ACHN (cell line): ENCODE measurements at regions not wholly inside any gene's neighbourhood (a gene's known extent, or its start where the extent isn't known, plus 50 kb on each side); places are given as distances from the start of the nearest gene placed in this dataset.
A peak's percentile ranks its signal among the peaks of the same experiment; 100 is the strongest.
"Not testable (repeated sequence)": the region's sequence is repeated elsewhere in the genome, so short reads cannot be mapped to it uniquely, and the experiment has no call there.

Experiments
- DNase-seq: peaks from one replicate; pipeline ENCODE4 v3.0.0-alpha.2; 2015
- in situ Hi-C: cut with HindIII; loops from 2 replicates; pipeline ENCODE4 v1.10.0; 2017; ENCODE audit warnings: low sequenced_read_pairs, low pct_ligation_motif_present, low pct_unique_long_range_greater_than_20kb

DNA sequence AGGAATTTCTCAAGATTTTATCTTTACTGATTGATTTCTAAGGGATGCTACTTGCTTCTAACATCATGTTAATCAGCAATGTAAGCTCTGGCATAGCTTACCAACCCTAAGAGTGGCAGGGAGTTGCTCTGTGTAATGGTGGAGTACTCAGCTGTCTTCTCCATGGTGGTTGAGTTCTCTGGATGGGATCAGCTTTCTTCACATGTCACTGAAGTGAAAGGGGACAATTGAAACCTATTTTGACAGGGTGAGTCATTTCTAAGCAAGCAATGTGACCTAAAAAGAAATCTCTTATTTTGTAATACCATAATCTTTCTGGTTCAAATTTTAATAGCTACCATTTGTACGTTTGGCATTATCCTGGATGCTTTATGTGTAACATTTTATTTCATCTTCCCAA lies 430.4 kb downstream of the GJA1 start:
- in situ Hi-C loops, result no loop called here
- DNase-seq, result no peak

- in situ Hi-C loops, result no loop called here
- no peak for DNase-seq
Observed at GRCh38 chr6:121867095-121867494, 431.6 kb downstream of the GJA1 start.

- in situ Hi-C loops, result no loop called here
- no peak for DNase-seq
Observed at GRCh38 chr6:121868206-121868605, 432.8 kb downstream of the GJA1 start.

DNA sequence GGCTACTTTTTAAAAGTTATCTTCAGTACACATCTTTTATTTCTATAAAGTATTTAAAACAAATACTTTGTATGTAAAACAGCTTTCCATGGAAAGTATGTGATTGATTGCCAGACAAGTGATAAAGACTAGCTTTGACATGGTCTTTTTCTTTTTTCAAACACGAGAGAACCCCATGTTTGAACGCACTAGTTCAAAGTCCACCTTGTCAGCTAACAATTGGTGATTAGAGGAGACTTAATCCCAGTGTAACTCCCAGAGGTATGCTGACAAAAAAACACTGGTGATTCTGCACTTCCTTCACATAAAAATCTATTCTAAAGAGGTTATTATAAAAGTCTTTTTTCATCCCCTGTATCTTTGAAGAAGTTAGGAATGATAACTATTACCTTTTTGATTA lies 438.1 kb downstream of the GJA1 start:
- in situ Hi-C loops, result no loop called here

DNA sequence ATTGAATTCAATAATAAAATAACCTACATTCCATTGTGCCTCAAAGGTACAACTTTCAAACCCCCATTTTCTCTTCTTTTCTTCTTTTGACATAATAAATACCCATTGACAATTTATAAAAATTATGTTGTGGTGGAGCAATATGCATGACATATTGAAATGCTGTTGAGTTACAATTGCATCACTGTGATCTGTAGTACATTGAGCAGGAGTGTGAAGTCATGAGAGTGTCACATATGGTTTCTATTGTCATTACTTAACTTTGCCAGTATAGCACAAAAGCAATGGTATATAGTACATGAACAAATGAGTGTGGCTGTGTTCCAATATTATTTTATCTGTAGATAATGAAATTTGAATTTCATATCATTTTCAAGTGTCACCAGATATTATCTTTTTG lies 441.3 kb downstream of the GJA1 start:
- in situ Hi-C loops, result no loop called here
- DNase-seq, result no peak

More for the DNA sequence above, 438.1 kb downstream of the GJA1 start:
- DNase-seq, result no peak

- in situ Hi-C loops, result no loop called here
- DNase-seq, result no peak
Observed at GRCh38 chr6:121879149-121879548, 443.7 kb downstream of the GJA1 start.

- in situ Hi-C loops, result no loop called here
- no peak for DNase-seq
Observed at GRCh38 chr6:121880831-121881230, 445.4 kb downstream of the GJA1 start.

GRCh38 chr6:121881974-121882667 lies 446.7 kb downstream of the GJA1 start:
- in situ Hi-C loops, result no loop called here
- DNase-seq, result peak; percentile 68

GRCh38 chr6:121884091-121884490 lies 448.6 kb downstream of the GJA1 start:
- no peak for DNase-seq
- in situ Hi-C loops, result no loop called here

DNA sequence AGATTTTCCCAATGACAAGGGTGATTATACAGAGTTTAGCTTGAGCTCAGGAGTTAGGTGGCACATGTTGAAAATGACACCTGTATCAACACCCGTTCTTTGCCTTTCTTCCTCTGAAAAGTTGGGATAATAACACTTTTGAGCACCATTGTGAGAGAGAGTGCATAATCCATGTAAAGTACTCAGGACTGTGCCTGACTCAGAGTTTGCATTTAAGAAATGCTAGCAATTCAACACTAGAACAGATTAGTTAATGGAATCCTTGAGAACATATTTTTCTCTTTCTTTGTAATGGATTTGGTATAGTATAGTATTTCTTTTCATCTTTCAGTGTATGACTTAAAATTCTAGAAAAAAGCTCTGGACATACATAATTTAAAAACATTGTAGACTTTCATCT lies 449.2 kb downstream of the GJA1 start:
- in situ Hi-C loops, result no loop called here
- DNase-seq, result no peak

DNA sequence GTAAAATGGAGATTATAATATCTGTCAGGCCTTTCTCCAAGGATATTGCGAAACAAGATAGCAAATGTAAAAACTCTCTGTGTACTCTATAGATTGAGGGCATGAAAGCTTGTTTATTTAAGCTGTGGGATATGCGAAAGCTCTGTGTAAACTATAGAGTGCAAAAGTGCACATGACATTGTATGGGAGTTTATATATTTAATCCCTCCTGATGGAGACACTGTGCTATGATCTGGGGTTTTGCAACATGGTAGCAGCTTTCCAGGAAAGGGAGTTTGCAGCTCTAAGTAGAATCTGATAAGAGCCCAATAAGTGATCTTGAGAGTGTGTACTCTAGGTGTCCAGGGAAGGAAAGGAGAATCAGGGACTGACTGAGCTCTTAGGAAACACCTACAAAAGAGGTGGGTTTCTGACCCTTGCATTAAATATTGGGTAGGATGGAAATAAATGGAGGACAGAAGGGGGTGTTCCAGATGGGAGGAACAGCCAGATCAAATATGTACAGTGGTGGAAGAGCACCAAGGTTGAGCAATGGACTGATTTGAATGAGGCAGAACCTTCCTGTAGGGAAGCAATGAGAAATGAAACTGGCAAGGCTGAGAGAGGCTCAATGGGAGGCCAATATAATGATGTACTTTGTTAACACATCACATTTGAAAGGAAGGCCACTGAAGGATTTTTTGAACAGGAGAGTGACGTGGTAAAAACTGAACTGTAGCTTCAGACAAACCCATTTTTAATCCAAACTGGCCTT lies 450.1 kb downstream of the GJA1 start:
- no peak for DNase-seq
- in situ Hi-C loops, result no loop called here

DNA sequence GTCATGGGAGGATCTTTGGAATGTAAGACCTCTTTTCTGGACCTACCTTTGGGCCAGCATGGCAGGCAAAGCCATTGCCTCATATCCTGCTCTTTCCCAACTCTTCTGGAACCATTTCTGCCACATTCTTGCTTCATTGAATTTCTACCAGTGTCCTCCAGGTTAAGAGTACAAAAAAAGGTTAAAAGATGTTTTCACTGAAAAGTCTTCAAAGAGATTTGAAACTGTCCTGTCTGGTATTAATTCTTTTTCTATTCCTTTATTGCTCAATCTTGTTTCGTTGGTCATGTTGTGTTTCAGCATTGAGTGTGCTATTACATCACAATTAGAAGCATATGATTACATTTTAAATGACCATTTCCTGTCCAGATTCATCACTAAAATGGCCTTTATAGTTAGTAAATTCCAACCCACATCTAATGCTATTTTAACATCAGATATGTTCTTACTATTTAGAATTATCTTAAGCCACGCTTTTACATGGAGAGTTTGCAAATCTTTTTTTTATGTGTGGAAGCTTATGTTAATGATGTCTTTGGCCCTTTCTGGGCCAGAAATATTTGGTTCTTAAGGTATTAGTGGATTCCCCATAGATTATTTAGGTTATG lies 450.9 kb downstream of the GJA1 start:
- in situ Hi-C loops, result no loop called here
- DNase-seq, result no peak

GRCh38 chr6:121887724-121888123 lies 452.3 kb downstream of the GJA1 start:
- in situ Hi-C loops, result no loop called here
- DNase-seq, result no peak

- in situ Hi-C loops, result no loop called here
Observed at GRCh38 chr6:121890307-121890910, 455.0 kb downstream of the GJA1 start.

GRCh38 chr6:121895731-121896130 lies 460.3 kb downstream of the GJA1 start:
- DNase-seq, in situ Hi-C loops: not testable (repeated sequence)

More at GRCh38 chr6:121890307-121890910, 455.0 kb downstream of the GJA1 start:
- DNase-seq, result no peak

DNA sequence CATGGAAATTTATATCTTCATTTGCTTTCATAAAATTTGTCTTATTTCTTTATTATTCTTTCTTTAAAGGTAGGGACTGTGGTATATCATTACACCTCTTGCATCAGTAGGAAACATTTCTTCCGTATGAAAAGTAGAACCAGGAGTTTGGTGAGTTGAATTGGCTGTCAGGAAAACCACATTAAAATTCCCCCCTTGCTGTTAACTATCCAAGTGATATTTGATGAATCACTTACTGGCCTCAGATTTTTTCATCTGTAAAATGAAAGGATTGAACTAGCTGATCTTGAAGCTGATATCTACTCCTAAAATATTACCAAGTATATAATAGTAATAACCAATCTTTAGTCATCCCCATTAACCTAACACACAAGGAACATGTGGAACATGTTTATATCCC lies 460.9 kb downstream of the GJA1 start:
- in situ Hi-C loops, result no loop called here
- no peak for DNase-seq

DNA sequence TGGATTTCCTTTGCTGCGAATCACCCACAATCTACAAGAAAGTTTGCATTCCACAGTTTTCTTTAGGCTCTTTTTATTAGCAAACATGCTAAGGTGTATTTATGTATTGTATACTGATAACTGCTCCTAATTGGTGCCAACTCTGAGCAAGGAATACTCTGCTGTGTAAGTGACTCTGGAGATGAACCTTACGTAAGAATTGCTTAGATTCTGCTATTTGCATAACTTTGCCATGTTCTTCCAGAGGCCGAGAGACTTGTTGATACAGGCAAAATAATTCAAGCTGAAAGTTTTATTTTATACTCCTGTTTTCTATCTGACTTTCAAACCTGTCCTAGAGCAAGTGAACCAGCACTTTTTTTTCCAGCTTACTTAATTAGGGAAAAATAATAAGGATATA lies 461.3 kb downstream of the GJA1 start:
- in situ Hi-C loops, result no loop called here
- no peak for DNase-seq

- DNase-seq, result peak; percentile 5
- in situ Hi-C loops, result no loop called here
Observed at GRCh38 chr6:121897337-121897760, 461.9 kb downstream of the GJA1 start.

GRCh38 chr6:121901432-121901831 lies 466.0 kb downstream of the GJA1 start:
- in situ Hi-C loops, result no loop called here
- DNase-seq, result no peak
